KOPT-K1 (cell line): ENCODE measurements at regions not wholly inside any gene's neighbourhood (a gene's known extent, or its start where the extent isn't known, plus 50 kb on each side); places are given as distances from the start of the nearest gene placed in this dataset.

Experiments used
- H3K27ac ChIP-seq: fragments of 200-600 bp; sonication (generic); 2 replicates; pipeline ENCODE4 v1.5.1; 2016; ENCODE audit warnings: antibody characterized with exemption, mild to moderate bottlenecking, low read depth, low read length; ENCODE audit not compliant: poor library complexity, severe bottlenecking
- H3K36me3 ChIP-seq: fragments of 200-600 bp; sonication (generic); 2 replicates; pipeline ENCODE4 v1.5.1; 2017; ENCODE audit warnings: antibody characterized with exemption, mild to moderate bottlenecking, low read length, moderate library complexity; ENCODE audit not compliant: insufficient read depth
- H3K9me3 ChIP-seq: fragments of 200-600 bp; sonication (generic); 2 replicates; pipeline ENCODE4 v1.5.1; 2017; ENCODE audit warnings: antibody characterized with exemption, low read length, mild to moderate bottlenecking; ENCODE audit not compliant: insufficient read depth, poor library complexity, severe bottlenecking

DNA sequence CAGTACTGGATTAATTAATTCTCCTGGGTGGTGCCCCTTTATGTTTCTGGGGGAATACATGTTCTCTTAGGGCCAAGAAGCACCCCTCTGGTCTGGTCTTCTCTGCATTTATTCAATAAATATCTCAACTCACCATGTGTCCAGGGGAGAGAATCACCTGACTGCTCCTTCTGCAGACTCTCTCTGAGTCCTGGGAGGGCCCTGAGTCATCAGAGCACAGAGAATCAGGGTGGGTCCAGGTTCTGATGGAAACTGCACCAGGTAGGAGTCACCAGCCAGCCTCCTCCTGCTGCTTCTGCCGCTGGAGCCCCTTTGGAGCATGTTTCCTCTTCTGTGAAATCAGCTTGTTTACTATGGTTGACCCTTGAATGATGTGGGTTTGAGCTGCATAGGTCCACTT lies 107.7 kb upstream of the PLET1 start:
- no peaks in the 10 kb centered on the region for H3K9me3 ChIP-seq

DNA sequence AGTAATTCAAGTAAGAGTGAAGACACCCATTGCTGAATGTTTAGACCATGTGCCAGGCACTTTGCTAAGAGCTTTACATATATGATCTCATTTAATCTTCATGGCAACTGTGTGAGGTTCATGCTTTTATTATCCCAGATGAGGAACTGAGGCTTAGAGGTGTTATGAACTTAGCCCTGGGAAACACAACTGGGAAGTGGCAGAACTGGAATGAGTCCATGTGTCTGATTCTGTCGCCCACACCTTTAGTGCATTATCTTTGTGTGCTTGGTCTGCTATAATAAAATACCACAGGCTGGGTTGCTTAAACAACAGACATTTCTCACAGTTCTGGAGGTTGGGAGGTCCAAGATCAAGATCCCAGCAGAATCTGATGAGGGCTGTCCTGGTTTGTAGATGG lies 108.7 kb upstream of the PLET1 start:
- Histone ChIP-seq H3K27ac (no peak overlapping the region), H3K9me3 (no peaks in the 10 kb centered on the region), H3K36me3 (no peaks in the 10 kb centered on the region)

More for the DNA sequence above, 107.7 kb upstream of the PLET1 start:
- Histone ChIP-seq H3K27ac (no peak overlapping the region), H3K36me3 (no peaks in the 10 kb centered on the region)

DNA sequence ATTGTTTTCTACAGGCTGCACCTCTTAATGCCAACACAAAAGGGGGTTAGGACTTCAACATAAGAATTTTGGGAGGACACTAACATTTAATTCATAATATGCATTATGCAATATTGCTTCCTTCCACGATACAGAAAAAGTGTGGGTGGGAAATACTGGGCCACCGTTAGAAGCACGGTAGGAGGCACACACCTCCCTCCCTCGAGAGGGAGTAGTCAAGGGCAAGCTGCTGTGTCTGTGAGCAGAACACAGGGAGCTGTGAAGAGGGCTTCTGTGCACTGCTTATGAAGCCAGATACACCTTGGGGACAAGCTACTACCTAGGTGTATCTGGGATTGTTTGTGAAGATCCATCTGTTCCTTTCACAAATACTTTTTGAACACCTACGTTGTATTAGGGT lies 109.3 kb upstream of the PLET1 start:
- Histone ChIP-seq H3K36me3 (no peaks in the 10 kb centered on the region), H3K9me3 (no peaks in the 10 kb centered on the region), H3K27ac (no peak overlapping the region)

DNA sequence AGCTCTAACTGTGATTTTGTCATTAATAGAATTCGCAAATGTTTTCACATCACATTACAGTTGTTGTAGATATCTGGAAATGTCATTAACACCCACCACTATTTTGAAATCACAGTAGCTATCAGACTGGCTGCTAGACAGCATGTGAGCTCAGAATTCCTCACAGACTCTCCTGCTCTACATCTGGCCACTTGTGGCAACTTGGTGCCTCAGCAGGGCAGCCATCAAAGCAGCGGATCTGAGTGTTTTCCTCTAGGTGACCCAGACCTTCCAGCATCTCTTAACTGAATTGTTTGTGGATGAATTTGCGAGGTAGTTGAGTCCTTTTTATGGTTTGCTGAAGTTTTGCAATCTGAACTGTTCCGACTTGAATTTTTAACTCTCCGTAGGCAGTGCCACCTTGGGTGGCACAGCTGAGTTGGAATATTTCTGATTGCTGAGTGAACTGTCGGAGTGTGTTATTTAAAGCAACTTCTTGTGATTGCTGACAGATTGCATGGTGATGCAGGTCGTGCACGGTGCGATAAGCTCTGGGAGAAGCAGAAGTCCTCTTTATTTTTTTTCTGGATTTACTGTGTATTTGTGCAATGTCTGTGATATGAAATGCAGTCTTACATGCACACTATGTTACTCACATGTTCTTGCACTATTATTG lies 114.0 kb upstream of the PLET1 start:
- no peaks in the 10 kb centered on the region for H3K9me3 ChIP-seq
- H3K27ac ChIP-seq: no peak overlapping the region

DNA sequence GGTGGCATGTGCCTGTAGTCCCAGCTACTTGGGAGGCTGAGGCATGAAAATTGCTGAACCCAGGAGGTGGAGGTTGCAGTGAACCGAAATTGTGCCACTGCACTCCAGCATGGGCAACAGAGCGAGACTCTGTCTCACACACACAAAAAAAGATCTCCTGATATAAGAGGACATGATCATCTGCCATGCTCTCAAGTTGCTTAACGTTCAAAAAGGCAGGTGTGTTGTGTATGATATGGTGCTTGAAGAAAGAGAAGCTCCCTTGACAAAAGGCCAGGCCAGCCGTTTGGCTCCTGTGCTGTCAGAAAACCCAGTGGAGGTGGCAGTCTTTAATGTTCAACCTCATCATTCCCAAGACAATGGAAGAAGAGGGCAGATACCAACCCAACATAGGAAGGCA lies 117.3 kb upstream of the PLET1 start:
- H3K36me3 ChIP-seq: no peaks in the 10 kb centered on the region
- H3K9me3 ChIP-seq: no peaks in the 10 kb centered on the region
- no peak overlapping the region for H3K27ac ChIP-seq

More for the DNA sequence above, 114.0 kb upstream of the PLET1 start:
- H3K36me3 ChIP-seq: no peaks in the 10 kb centered on the region

DNA sequence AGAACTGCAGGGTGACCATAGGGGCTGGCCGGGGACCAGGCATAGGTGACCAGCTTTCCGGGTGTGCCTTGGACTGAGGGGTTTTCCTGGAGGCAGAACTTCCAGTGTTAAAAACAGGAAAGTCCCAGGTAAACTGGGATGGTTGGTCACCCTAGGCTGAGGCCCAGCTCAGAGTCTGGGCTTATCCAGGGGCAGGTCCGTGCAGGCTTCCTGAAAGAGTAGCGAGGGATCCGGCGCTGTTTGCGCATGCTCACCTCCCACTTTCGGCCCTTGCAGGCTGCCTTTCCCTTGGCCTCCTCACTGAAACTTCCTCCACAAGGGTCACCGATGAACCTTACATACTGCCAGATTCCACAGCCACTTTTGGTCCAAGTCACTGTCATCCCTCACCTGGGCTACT lies 119.8 kb upstream of the PLET1 start:
- H3K27ac ChIP-seq: no peak overlapping the region
- H3K9me3 ChIP-seq: no peaks in the 10 kb centered on the region

DNA sequence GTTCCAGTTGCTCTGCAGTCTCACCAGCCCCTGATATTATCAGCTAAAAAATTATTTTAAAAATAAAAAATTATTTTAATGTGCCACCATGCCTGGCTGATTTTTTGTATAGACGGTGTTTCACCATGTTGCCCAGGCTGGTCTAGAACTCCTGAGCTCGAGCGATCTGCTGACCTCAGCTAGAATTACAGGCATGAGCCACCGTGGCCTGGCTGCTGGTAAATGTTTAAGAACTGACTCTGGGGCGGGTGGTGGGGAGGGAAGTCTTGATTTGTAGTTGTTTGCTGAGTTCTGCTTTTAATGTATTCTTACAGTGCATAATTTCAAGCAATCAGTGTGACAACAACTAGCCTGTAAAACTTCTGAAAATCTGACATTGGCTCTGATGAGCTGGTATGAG lies 120.9 kb upstream of the PLET1 start:
- H3K36me3 ChIP-seq: no peaks in the 10 kb centered on the region

More for the DNA sequence above, 119.8 kb upstream of the PLET1 start:
- no peaks in the 10 kb centered on the region for H3K36me3 ChIP-seq

DNA sequence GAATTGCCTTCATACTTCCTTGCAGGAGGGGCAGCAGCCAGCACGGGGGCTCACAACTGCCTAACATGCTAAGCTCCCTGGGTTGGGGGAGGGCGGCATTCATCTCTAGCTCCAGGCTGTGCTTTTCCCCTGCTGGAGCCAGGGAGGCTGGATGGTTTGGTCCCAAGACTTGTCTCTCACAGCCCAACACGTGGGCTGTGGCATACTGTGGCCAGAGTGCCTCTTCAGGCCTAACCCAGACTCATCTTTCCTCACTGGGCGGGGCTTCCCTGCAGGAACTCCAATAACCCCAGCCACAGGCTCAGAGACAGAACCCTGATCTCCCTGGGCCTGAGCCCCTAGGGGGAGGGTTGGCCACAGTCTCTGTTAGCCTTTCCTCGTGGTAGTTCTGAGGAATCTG lies 121.9 kb upstream of the PLET1 start:
- Histone ChIP-seq H3K36me3 (no peaks in the 10 kb centered on the region), H3K27ac (no peak overlapping the region), H3K9me3 (no peaks in the 10 kb centered on the region)

More for the DNA sequence above, 120.9 kb upstream of the PLET1 start:
- H3K27ac ChIP-seq: no peak overlapping the region
- H3K9me3 ChIP-seq: no peaks in the 10 kb centered on the region

DNA sequence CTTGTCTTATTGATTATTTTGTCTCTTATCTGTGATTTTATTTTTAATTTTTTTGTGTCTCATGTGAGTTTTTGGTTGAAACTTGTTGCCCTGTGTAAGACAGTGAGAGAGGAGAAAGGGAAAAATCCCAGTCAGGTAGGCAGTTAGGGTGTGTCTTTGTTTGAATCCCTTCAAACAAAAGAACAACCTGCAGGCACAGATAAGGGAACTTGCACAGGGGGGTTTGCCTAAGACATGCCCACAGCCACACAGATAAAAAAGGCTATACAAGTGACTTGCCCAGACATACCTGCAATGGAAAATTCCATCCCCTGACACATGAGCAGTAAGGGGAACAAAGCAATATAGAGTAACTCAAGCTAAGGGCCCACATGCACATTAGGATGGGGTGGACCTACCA lies 127.8 kb upstream of the PLET1 start:
- H3K27ac ChIP-seq: no peak overlapping the region
- H3K9me3 ChIP-seq: no peaks in the 10 kb centered on the region
- no peaks in the 10 kb centered on the region for H3K36me3 ChIP-seq

DNA sequence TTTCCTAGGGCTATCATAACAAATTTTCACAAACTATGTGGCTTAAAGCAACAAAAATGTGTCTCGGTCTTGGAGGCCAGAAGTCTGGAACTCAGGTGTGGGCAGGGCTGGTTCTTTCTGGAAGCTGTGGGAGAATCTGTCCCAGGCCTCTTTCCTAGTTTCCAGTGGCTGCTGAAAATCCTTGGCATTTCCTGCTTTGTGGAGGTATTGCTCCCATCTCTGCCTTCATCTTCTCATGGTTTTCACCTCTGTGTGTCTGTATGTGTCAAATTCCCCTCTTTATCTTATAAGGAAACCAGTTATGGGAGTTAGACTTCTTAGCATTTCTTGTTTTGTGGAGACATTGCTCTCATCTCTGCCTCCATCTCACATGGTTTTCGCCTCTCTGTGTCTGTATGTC lies 130.4 kb upstream of the PLET1 start:
- H3K36me3 ChIP-seq: no peaks in the 10 kb centered on the region
- no peaks in the 10 kb centered on the region for H3K9me3 ChIP-seq

DNA sequence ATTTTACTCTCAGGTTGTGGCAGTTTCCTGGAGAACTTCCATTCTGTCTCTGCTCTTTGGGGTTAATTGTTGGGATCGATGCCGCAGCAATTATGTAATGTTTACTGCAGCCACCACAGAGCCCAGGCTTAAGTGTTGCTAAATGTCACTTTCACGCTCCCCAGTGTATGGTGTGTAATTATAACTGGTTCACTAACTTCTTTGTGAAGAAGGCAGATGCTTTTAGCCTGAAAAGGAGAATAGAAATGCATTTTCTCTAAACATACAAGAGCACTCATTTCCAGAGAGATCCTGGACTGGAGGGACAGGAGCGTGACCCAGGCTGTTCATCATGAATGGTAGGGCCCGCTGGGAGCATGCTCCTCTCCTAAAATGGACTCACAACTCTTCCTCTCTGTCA lies 132.2 kb upstream of the PLET1 start:
- H3K9me3 ChIP-seq: no peaks in the 10 kb centered on the region
- H3K36me3 ChIP-seq: no peaks in the 10 kb centered on the region
- no peak overlapping the region for H3K27ac ChIP-seq

More for the DNA sequence above, 130.4 kb upstream of the PLET1 start:
- H3K27ac ChIP-seq: no peak overlapping the region

DNA sequence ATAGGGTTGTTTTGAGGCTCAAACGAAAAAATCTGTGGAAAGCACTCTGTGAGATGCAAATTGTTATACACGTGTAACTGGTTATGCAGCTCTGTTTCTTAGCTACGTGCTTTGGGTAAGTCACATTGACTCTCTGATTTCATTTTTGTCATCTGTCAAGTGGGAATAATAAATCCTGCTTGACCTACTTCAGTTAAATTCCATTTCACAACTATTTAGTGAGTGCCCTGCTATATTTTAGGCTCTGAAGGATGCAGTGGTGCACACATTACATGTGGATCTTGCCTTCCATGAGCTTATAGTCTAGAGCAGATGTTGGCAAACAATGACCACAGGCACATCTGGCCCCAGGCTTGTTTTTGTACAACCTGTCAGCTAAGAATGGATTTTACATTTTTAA lies 133.6 kb upstream of the PLET1 start:
- Histone ChIP-seq H3K36me3 (no peaks in the 10 kb centered on the region), H3K27ac (no peak overlapping the region), H3K9me3 (no peaks in the 10 kb centered on the region)

DNA sequence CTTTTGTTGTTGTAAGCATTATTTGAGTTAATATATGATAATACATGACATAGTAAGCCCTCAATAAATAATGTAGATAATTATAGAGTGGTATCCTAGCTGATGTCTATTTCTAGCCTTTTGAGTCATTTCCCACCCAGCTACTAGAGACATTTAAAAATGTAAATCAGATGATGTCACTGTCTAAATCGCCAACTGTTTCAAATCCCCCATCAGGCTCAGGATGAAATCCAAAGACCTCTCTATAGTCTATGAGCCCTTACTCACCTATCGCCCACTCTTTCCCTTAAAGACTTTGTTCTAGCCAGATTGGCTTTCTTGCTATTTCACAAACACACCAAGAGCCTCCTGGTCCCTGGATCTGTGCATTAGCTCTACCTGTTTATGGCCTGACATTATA lies 135.4 kb upstream of the PLET1 start:
- no peaks in the 10 kb centered on the region for H3K9me3 ChIP-seq
- no peaks in the 10 kb centered on the region for H3K36me3 ChIP-seq
- no peak overlapping the region for H3K27ac ChIP-seq

DNA sequence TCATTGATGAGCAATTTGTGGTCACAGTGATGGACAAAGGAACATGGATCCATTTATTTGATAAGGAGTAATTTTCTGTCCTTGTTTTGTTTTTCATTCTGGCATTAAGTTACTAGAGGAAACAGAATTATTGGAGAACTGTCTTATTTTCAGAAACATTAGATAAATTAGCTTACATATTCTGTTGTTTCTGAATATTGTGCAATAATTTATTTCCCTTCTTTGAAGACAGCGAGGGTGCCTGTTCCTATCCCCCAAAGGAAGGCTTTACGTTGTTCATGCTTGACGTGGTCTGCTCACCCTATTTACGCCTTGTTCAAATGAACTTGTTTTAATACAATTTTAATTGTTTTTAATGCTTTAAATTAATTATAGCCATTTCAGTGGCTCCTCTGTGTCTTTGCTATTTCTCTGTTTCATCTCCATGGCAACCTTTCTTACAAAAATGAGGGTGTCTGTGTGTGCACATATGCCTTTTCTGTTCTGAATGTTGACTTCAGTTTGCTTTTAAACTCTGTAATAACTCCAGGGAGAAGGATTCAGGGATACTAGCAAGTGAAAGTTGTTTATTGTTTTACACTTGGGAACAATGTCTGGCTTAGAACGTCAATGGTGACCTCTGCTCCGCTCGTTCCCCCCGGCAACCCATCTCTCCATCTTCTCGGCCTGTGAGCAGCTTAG lies 138.3 kb upstream of the PLET1 start:
- H3K36me3 ChIP-seq: no peaks in the 10 kb centered on the region
- H3K27ac ChIP-seq: no peak overlapping the region
- H3K9me3 ChIP-seq: no peaks in the 10 kb centered on the region

DNA sequence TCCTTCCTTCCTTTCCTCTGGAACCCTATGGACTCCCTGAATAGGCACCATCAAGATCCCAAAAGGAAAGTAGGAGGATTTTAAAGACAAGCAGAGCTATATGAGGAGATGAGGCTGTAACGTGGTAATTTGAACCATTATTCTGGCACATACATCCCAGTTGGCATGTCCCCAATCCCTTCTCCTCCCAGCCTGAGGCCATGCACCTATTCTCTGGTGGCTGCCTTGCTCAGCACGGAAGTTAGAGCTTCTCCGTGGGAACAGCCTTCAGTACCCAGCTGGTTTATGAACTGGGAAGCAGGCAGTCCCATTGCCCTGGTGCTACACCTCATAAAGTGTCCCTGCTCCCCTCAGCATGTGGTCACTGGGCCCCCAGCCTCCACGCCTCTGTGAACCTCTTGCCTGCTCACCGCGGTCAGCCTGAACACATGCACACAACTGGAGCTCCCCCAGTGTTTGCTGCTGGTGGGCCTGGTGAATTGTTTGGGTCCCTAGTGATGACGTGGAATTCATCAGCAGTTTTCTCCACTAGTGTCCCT lies 139.9 kb upstream of the PLET1 start:
- Histone ChIP-seq H3K36me3 (no peaks in the 10 kb centered on the region), H3K9me3 (no peaks in the 10 kb centered on the region), H3K27ac (no peak overlapping the region)
